Activated CD4-positive, CD25-positive, alpha-beta regulatory T cell (primary cell): ENCODE measurements at regions not wholly inside any gene's neighbourhood (a gene's known extent, or its start where the extent isn't known, plus 50 kb on each side); places are given as distances from the start of the nearest gene placed in this dataset.
"Not testable (repeated sequence)": the region's sequence is repeated elsewhere in the genome, so short reads cannot be mapped to it uniquely, and the experiment has no call there.

Source experiments
- DNase-seq, 4 experiments: peaks; one replicate each; lab custom pipeline; 2025; lab: John Stamatoyannopoulos, UW

GRCh38 chr4:18641334-18641733, 619.8 kb upstream of the LCORL start:
- no peak for DNase-seq

GRCh38 chr4:18638031-18638430, 616.5 kb upstream of the LCORL start:
- no peak for DNase-seq

- no peak for DNase-seq
These were observed 614.5 kb upstream of the LCORL start for GRCh38 chr4:18636001-18636585.

- no peak for DNase-seq
These were observed 614.0 kb upstream of the LCORL start for GRCh38 chr4:18635531-18635930.

GRCh38 chr4:18631586-18631985, 610.0 kb upstream of the LCORL start:
- DNase-seq: no peak

GRCh38 chr4:18630218-18631110, 608.9 kb upstream of the LCORL start:
- DNase-seq: no peak

- no peak for DNase-seq
These were observed 606.0 kb upstream of the LCORL start for GRCh38 chr4:18627447-18628005.

- no peak for DNase-seq
These were observed 605.4 kb upstream of the LCORL start for GRCh38 chr4:18626996-18627395.

GRCh38 chr4:18626366-18626765, 604.8 kb upstream of the LCORL start:
- DNase-seq: no peak

- no peak for DNase-seq
These were observed 599.6 kb upstream of the LCORL start for GRCh38 chr4:18621186-18621585.

- no peak for DNase-seq
These were observed 595.2 kb upstream of the LCORL start for GRCh38 chr4:18616720-18617119.

GRCh38 chr4:18611026-18611425, 589.5 kb upstream of the LCORL start:
- no peak for DNase-seq

- no peak for DNase-seq
These were observed 587.5 kb upstream of the LCORL start for GRCh38 chr4:18608908-18609533.

- DNase-seq: not testable (repeated sequence)
These were observed 581.1 kb upstream of the LCORL start for GRCh38 chr4:18602610-18603009.

- DNase-seq: peak in 2 of 4 experiments; percentile 1 to 5
These were observed 571.9 kb upstream of the LCORL start for GRCh38 chr4:18593297-18594002.

- DNase-seq: no peak
These were observed 561.3 kb upstream of the LCORL start for GRCh38 chr4:18582841-18583240.

- DNase-seq: no peak
These were observed 556.8 kb upstream of the LCORL start for GRCh38 chr4:18578307-18578706.

- no peak for DNase-seq
These were observed 550.9 kb upstream of the LCORL start for GRCh38 chr4:18572481-18572880.

- DNase-seq: no peak
These were observed 549.8 kb upstream of the LCORL start for GRCh38 chr4:18571301-18571761.

GRCh38 chr4:18570370-18570769, 548.8 kb upstream of the LCORL start:
- DNase-seq: no peak

- DNase-seq: no peak
These were observed 547.0 kb upstream of the LCORL start for GRCh38 chr4:18568600-18568999.
